Brain pericyte (primary cell): ENCODE measurements at regions not wholly inside any gene's neighbourhood (a gene's known extent, or its start where the extent isn't known, plus 50 kb on each side); places are given as distances from the start of the nearest gene placed in this dataset.

Experiments used
- DNase-seq: peaks from one replicate; pipeline ENCODE4 v3.0.0-alpha.2; 2012; ENCODE audit warnings: low read depth, low spot score

DNA sequence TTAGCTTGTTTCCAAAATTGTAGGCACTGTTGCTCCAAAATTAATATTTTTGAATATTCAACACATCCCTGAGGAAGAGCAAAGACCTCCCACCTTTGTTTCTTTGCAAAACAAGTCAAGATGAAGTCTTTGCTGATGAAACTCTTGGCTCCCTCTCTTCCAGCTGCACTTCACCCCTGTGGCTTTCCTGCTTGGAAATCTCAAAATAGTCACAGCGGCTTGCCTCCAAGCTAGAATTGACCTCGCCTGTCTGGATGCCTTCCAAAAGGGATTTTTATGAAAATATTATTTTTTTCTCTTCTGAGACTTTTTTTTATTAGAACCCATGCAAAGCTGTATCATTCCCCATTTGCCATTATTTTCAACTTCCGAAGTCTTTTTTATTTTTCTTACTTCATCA, 71.1 kb upstream of the MROH9 start:
- peak; percentile 84 for DNase-seq

DNA sequence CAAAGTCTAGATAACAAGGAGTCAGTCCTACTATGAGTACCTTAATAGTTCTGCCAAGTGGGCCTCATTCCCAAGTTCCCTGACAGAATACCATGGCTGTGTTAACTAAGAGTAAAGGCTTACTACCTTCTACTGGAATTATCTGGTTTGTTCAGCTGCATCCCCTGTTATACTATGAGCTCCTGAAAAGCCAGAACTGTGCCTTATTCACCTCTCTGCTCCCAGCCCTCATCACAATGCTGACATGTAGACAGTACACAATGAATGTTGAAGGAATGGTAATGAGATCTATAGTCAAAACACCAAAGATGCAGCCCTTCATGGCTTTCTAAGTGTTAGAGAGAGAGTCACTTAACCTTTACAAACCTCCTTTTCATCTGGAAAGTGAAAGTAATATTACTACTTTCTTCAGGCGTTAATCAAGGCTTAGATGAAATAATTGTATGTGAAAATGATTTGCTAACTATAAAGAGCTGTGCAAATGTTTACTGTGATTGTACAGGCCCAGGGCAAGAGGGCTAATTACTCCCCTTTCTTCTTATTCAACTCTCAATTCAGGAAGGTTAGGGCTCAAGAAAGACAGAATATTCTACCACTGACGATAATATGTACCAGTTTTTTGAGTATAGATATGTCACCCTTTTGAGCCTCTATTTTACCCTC, 70.3 kb upstream of the MROH9 start:
- no peak for DNase-seq

DNA sequence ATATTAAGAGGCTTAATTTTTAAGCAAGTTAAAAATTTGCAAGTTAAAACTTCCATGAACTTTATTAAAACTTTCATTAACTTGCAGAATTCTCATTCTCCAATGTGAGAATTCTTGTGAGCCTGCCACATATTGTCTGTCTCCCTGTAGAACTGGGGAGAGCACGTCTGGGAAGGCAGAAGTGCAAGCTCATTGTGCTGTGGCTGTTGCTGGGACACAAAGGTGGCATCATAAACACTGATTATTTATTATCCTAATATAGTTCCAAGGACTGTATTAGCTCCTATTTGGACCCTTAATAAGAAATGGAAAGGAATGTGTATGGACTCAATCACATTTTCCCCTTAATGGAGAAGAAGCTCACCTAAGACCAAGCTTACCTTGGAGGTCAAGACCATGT, 68.7 kb upstream of the MROH9 start:
- no peak for DNase-seq

DNA sequence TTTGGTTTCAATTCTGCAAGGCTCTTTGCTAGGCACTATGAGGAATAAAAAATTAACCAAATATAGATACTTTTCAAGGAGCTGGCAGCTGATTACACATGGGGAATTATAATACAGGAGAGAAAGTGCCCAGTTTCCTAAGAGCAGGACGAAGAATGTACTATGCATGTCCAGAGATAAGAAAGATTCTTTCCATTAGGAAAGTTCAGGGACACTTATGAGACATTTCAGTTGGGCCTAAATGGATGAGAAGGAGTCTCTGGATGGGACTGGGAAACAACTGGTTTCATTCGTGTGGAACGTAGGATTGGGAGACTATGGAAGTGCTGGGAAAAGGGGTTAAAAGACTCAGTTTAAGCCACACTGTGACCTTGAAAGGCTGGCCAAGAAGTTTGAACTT, 63.5 kb upstream of the MROH9 start:
- no peak for DNase-seq

DNA sequence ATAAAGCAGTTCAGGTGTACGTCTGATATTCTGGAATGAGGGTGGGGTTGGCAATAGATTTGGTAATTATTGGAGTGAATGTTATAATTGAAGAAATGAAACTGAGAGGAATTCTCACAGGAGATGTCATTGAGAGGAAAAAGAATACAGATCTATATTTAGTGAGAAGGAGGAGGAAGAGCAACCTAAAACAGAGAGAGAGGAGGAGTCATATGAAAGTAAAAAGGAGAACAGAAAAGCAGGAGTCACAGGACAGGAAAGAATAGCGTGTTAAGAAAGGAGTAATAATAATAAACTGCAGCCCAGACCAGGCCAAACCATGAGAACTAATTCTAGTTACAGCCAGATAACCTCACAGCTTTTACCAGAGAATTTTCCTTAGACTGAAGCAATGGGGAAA, 62.7 kb upstream of the MROH9 start:
- no peak for DNase-seq

DNA sequence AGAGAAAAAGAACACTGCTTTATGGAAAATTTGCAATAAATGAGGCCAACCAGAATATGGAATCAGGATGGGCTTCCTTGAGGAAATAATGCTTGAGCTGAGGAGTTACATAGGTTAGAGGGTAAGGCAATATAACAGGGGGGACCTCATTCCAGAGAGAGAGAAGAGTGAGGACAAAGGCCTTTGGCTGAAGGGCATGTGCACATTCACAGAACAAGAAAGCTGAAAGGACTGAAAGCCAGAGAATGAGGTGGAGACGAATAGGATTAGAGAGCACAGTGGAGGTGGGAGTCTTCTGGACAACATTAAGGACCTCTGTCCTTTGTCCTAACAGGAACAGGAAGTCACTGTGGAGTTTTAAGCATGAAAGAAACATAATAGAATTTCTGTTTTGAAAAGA, 60.7 kb upstream of the MROH9 start:
- DNase-seq = no peak

DNA sequence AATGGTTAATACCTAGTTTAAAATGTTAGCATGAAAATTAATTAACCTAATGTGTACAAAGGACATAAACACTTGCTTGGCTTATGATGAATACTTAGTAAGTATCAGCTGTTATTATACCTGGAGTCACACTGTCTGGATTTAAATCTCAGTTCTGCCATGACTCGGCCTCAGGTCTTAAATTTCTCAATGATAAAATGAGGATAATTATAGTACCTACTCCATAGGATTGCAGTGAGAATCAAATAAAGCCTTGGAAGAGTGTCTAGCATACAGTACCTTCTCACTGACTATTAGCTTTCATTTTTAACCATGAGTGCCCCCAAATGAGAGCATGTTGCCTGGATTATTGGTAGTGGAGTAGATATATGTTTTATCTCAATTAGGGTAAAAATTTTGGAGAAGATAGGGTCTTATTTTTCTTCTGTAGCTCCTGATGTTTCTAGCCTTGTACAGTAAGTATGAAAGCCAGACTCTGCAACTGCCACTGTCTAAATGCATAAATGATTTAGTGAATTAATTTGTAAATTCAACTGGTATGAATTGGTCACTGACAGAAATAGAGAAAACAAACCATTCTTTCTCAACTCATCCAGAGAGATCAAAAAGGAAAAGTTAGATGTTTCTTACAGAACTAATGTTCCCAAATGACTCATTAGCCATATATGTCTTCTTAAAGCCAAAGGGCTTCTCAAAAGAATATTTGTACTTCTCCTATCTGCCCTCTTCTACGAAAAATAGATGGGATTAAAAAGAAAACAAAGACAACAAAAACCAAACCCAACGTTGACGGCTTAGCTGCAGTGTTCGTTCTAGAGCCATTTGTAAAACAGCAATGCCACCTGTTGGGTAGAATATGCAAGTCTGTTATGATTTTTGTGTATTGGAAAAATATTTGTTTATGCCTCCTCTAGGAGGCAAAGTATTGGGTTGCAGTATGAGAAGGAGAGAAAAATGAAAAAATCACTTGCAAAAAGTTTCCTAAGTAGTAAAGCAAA, 53.8 kb upstream of the MROH9 start:
- peak; percentile 54 for DNase-seq
